Activated T-cell treated with anti-CD3 and anti-CD28 coated beads, Interleukin-2, amount 50 U/mL, for 72 hours (primary cell): ENCODE measurements at regions not wholly inside any gene's neighbourhood (a gene's known extent, or its start where the extent isn't known, plus 50 kb on each side); places are given as distances from the start of the nearest gene placed in this dataset.
"Not testable (repeated sequence)": the region's sequence is repeated elsewhere in the genome, so short reads cannot be mapped to it uniquely, and the experiment has no call there.

ENCODE experiments used
- ATAC-seq, 2 donors: fragments of 150-1000 bp; cut with Tn5 transposase; replicated peaks in 1 of 2; 2 replicates each; pipeline ENCODE4 v1.10.0; 2021; ENCODE audit warnings: moderate library complexity in 2 of 2, mild to moderate bottlenecking in 1 of 2
- DNase-seq, 2 donors: peaks; one replicate each; pipeline ENCODE4 v3.0.0; 2021 to 2022; ENCODE audit warnings: mixed read lengths in 1 of 2
- H3K27ac Mint-ChIP-seq: one replicate; pipeline ENCODE4 v1.8.0; 2022; ENCODE audit warnings: mild to moderate bottlenecking, moderate library complexity, mixed read lengths
- H3K27me3 Mint-ChIP-seq: one replicate; pipeline ENCODE4 v1.8.0; 2022; ENCODE audit warnings: low read depth, mixed read lengths
- H3K36me3 Mint-ChIP-seq, 2 donors: one replicate each; pipeline ENCODE4 v1.8.0; 2022; ENCODE audit warnings: mixed read lengths in 2 of 2, mild to moderate bottlenecking in 1 of 2; ENCODE audit not compliant: insufficient read depth in 2 of 2
- H3K4me1 Mint-ChIP-seq: one replicate; pipeline ENCODE4 v1.8.0; 2022; ENCODE audit warnings: low read depth, mixed read lengths
- H3K4me3 Mint-ChIP-seq, 2 donors: one replicate each; pipeline ENCODE4 v1.8.0; 2022; ENCODE audit warnings: mild to moderate bottlenecking in 2 of 2, mixed read lengths in 2 of 2, moderate library complexity in 2 of 2
- H3K9me3 Mint-ChIP-seq, 2 donors: one replicate each; pipeline ENCODE4 v1.8.0; 2022; ENCODE audit warnings: mixed read lengths in 2 of 2

DNA sequence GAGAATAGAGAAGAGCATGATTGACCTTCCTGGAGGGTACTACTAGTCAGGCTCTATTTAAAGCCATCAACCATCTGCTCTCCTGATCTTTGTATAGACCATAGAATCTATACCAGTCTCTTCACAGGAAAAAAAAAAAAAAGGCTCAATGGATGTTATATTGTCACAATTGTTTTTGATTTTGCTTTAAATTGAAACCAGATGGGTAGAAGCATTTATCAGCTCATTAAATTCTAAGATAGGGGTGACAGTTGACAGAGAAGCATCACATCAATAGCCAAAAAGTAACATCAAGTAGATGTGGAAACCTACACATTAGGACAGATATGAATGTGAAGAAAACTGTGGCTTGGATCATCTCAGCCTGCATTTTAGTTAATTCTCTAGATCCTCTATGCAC, 558.9 kb upstream of the MBL2 start:
- ATAC-seq = no peak
- no peak overlapping the region for H3K27ac Mint-ChIP-seq
- H3K4me3 Mint-ChIP-seq = no peak overlapping the region
- no peak for DNase-seq
- no peaks in the 10 kb centered on the region for H3K4me1 Mint-ChIP-seq
- H3K36me3 Mint-ChIP-seq = no peaks in the 10 kb centered on the region
- no peaks in the 10 kb centered on the region for H3K27me3 Mint-ChIP-seq
- peaks cover 1 to 13% of the 10 kb centered on the region in 2 donors for H3K9me3 Mint-ChIP-seq

- not testable (repeated sequence) for ATAC-seq, H3K27me3 Mint-ChIP-seq
These were observed 554.1 kb upstream of the MBL2 start for GRCh38 chr10:53326401-53327305.

GRCh38 chr10:53325066-53325465, 552.5 kb upstream of the MBL2 start:
- H3K4me1 Mint-ChIP-seq = no peaks in the 10 kb centered on the region
- peaks cover 0 to 1% of the 10 kb centered on the region in 2 donors for H3K9me3 Mint-ChIP-seq
- H3K27ac Mint-ChIP-seq = no peak overlapping the region
- no peak overlapping the region for H3K4me3 Mint-ChIP-seq
- no peak for DNase-seq
- no peaks in the 10 kb centered on the region for H3K36me3 Mint-ChIP-seq
- no peak for ATAC-seq
- H3K27me3 Mint-ChIP-seq = no peaks in the 10 kb centered on the region

More at GRCh38 chr10:53326401-53327305, 554.1 kb upstream of the MBL2 start:
- H3K4me1 Mint-ChIP-seq, H3K27ac Mint-ChIP-seq, H3K36me3 Mint-ChIP-seq, H3K9me3 Mint-ChIP-seq, DNase-seq, H3K4me3 Mint-ChIP-seq: not testable (repeated sequence)

GRCh38 chr10:53315709-53316108, 543.1 kb upstream of the MBL2 start:
- peaks cover 1 to 5% of the 10 kb centered on the region in 2 donors for H3K9me3 Mint-ChIP-seq
- no peaks in the 10 kb centered on the region for H3K27me3 Mint-ChIP-seq
- H3K36me3 Mint-ChIP-seq = no peaks in the 10 kb centered on the region
- no peaks in the 10 kb centered on the region for H3K4me1 Mint-ChIP-seq
- H3K27ac Mint-ChIP-seq = no peak overlapping the region
- DNase-seq (no peak), ATAC-seq (no peak)
- no peak overlapping the region for H3K4me3 Mint-ChIP-seq

DNA sequence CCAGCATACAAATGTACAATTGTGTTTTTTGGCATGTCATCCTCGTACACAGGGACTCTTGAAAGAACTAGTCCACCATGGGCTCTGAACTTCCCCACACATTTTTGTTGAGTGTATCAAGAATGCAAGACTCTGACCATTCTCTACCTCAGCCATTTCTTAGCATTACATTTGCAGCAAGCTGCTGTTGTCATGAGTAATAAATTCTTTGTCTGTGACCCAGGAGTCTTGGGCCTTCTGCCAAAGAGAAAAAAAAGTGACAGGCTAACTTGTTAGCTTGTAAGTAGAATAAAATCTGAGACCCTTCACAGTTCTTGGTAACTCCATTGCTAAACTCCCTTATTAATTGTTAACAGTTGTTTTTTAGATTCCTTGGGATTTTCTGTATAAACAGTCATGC, 542.3 kb upstream of the MBL2 start:
- H3K36me3 Mint-ChIP-seq = no peaks in the 10 kb centered on the region
- H3K4me3 Mint-ChIP-seq = no peak overlapping the region
- H3K27ac Mint-ChIP-seq = no peak overlapping the region
- no peaks in the 10 kb centered on the region for H3K27me3 Mint-ChIP-seq
- no peak for ATAC-seq
- peaks cover 1 to 5% of the 10 kb centered on the region in 2 donors for H3K9me3 Mint-ChIP-seq
- no peak for DNase-seq
- H3K4me1 Mint-ChIP-seq = no peaks in the 10 kb centered on the region

- ATAC-seq = no peak
- H3K27me3 Mint-ChIP-seq = no peaks in the 10 kb centered on the region
- peaks cover 0 to 8% of the 10 kb centered on the region in 2 donors for H3K9me3 Mint-ChIP-seq
- H3K36me3 Mint-ChIP-seq = no peaks in the 10 kb centered on the region
- no peak for DNase-seq
- no peak overlapping the region for H3K27ac Mint-ChIP-seq
- H3K4me1 Mint-ChIP-seq = no peaks in the 10 kb centered on the region
- no peak overlapping the region for H3K4me3 Mint-ChIP-seq
These were observed 525.9 kb upstream of the MBL2 start for GRCh38 chr10:53298443-53298842.

DNA sequence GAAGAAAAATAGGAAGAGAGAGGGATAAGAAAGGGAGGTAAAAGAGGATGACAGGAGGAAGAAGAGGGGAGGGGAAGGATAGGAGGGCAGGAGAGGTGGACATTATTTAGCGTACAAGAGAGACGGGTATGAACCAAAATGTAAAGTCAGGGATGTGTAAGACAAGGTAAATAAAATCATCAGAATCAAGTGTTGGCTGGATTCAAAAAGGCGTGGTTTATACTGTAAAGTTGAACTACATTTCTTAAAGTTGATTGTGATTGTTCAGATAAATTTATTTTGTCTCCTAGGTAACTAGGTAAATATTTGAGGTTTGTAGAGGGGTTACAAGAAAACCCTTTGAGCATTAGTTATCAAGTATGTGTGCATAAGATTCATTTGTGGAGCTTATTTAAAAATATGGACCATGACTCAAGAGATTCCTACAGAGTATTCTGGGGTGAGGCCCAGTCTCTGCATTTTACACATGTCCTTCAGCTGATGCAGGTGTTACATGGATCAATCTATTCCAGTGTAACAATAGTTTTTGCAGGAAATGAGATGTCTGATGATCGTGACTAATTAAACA, 512.1 kb upstream of the MBL2 start:
- no peak for ATAC-seq
- Mint-ChIP-seq H3K4me1 (no peaks in the 10 kb centered on the region), H3K4me3 (no peak overlapping the region), H3K9me3 (peaks cover 0 to 7% of the 10 kb centered on the region in 2 donors), H3K27me3 (no peaks in the 10 kb centered on the region), H3K27ac (no peak overlapping the region), H3K36me3 (no peaks in the 10 kb centered on the region)
- DNase-seq = no peak

GRCh38 chr10:53276797-53277196, 504.2 kb upstream of the MBL2 start:
- H3K9me3 Mint-ChIP-seq = peaks cover 8 to 16% of the 10 kb centered on the region in 2 donors

DNA sequence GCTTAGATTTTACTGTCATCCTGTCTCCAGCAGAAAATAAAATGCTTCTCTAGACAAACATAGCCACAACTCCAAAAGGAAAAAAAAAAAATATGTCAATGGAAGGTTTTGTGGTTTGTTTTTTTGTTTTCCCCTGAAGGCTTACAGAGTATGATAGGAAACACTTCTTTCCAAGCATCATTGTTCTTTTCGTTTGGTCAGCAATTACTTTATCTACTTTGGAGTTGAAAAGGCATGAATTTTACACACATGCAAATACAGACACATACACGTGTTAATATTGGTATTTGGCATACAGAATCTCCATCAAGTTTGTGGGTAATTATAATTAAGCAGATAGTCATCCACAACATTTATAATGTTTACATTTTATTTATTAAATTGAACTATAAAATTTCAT, 496.9 kb upstream of the MBL2 start:
- DNase-seq (no peak), ATAC-seq (no peak)
- Mint-ChIP-seq H3K36me3 (no peaks in the 10 kb centered on the region), H3K4me3 (no peak overlapping the region), H3K4me1 (no peaks in the 10 kb centered on the region), H3K27me3 (no peaks in the 10 kb centered on the region), H3K9me3 (peaks cover 4 to 7% of the 10 kb centered on the region in 2 donors), H3K27ac (no peak overlapping the region)

More at GRCh38 chr10:53276797-53277196, 504.2 kb upstream of the MBL2 start:
- Mint-ChIP-seq H3K27ac (no peak overlapping the region), H3K27me3 (no peaks in the 10 kb centered on the region), H3K36me3 (no peaks in the 10 kb centered on the region), H3K4me3 (no peak overlapping the region), H3K4me1 (no peaks in the 10 kb centered on the region)
- DNase-seq = no peak
- ATAC-seq = no peak

- no peaks in the 10 kb centered on the region for H3K36me3 Mint-ChIP-seq
- H3K4me1 Mint-ChIP-seq = no peaks in the 10 kb centered on the region
- DNase-seq (no peak), ATAC-seq (no peak)
- peaks cover 7% of the 10 kb centered on the region in 2 donors for H3K9me3 Mint-ChIP-seq
- no peak overlapping the region for H3K4me3 Mint-ChIP-seq
- H3K27ac Mint-ChIP-seq = no peak overlapping the region
- no peaks in the 10 kb centered on the region for H3K27me3 Mint-ChIP-seq
These were observed 487.6 kb upstream of the MBL2 start for GRCh38 chr10:53260213-53260612.

DNA sequence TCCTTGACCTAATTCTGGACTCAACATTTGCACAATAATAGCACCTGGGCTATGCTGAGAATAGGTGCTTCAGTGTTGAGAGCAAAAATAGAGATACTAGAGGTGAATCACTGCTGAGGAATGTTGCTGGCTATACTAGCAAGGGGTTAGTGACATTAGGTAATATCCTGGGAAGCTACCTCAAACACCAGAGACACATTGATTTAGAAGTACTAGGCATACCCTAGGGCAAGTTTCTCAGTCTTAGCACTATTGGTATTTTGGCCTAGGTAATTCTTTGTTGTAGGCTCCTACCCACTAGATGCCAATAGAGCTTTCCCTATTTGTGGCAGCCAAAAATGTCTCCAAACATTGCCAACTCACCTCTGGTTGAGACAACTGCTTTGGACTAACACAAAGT, 484.0 kb upstream of the MBL2 start:
- DNase-seq (no peak), ATAC-seq (no peak)
- Mint-ChIP-seq H3K36me3 (no peaks in the 10 kb centered on the region), H3K4me1 (no peaks in the 10 kb centered on the region), H3K27ac (no peak overlapping the region), H3K4me3 (no peak overlapping the region), H3K27me3 (no peaks in the 10 kb centered on the region), H3K9me3 (peaks cover 11% of the 10 kb centered on the region in 2 donors)

- ATAC-seq = no peak
- Mint-ChIP-seq H3K27me3 (no peaks in the 10 kb centered on the region), H3K4me3 (no peak overlapping the region), H3K4me1 (no peaks in the 10 kb centered on the region), H3K9me3 (peaks cover 11% of the 10 kb centered on the region in 2 donors), H3K36me3 (no peaks in the 10 kb centered on the region), H3K27ac (no peak overlapping the region)
- no peak for DNase-seq
These were observed 483.1 kb upstream of the MBL2 start for GRCh38 chr10:53255661-53256205.

DNA sequence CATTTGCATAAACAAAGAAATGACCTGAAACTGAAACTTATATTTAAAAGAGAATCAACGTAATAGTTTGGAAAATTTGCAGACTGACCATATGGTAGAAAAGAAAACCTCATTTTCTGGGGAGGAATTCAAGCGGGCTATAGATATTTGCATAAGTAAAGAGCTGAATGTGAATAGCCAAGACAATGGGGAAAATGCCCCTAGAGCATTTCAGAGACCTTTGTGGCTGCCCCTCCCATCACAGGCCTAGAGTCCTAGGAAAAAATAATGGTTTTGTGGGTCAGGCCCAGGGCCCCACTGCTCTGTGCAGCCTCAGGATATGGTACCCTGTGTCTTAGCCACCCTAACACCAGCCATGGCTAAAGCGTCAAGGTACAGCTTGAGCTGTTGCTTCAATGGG, 480.6 kb upstream of the MBL2 start:
- Mint-ChIP-seq H3K27ac (no peak overlapping the region), H3K4me3 (no peak overlapping the region), H3K36me3 (no peaks in the 10 kb centered on the region), H3K27me3 (no peaks in the 10 kb centered on the region), H3K4me1 (no peaks in the 10 kb centered on the region), H3K9me3 (peaks cover 10 to 11% of the 10 kb centered on the region in 2 donors)
- DNase-seq (no peak), ATAC-seq (no peak)
